DOHH2 (cell line): ENCODE measurements at regions not wholly inside any gene's neighbourhood (a gene's known extent, or its start where the extent isn't known, plus 50 kb on each side); places are given as distances from the start of the nearest gene placed in this dataset.

Source experiments
- CTCF ChIP-seq: fragments of 200-600 bp; sonication (generic); IDR thresholded peaks from one replicate; pipeline ENCODE4 v1.5.1; 2014; ENCODE audit warnings: antibody characterized with exemption, mild to moderate bottlenecking, low read depth, low read length; ENCODE audit not compliant: poor library complexity, severe bottlenecking
- EZH2phosphoT487 ChIP-seq: fragments of 200-600 bp; sonication (generic); IDR thresholded peaks from 2 replicates; pipeline ENCODE4 v1.6.1; 2017; ENCODE audit warnings: borderline replicate concordance, mild to moderate bottlenecking, antibody characterized with exemption, low read length, moderate library complexity, mixed read lengths

- TF ChIP-seq CTCF (no peak), EZH2phosphoT487 (no peak)
Observed at GRCh38 chr9:88784960-88785359, 206.3 kb upstream of the S1PR3 start.
